ENCODE measurements at regions not wholly inside any gene's neighbourhood (a gene's known extent, or its start where the extent isn't known, plus 50 kb on each side); places are given as distances from the start of the nearest gene placed in this dataset.

DNA sequence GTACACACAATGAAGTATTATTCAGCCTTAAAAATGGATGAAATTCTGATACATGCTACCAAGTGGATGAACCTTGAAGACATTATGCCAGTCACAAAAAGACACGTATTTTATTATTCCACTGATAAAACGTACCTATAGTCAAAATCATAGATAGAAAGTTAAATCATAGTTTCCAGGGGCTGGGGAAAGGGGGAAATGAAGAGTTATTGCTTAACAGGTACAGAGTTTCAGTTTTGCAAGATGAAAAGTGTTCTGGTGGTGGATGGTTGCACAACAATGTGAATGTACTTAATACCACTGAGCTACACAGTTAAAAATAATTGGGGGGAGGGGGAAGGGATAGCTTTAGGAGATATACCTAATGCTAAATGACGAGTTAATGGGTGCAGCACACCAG, 63.5 kb upstream of the FOXN2 start:
- H3K4me3 ChIP-seq, result no peak overlapping the region
- H3K36me3 ChIP-seq (ENCODE audit: control insufficient read depth, insufficient read depth, low read length), result no peaks in the 10 kb centered on the region
- intact Hi-C loops (cut with micrococcal nuclease) (no loop called here), in situ Hi-C loops (cut with MboI) (no loop called here)
- no peaks in the 10 kb centered on the region for H3K79me2 ChIP-seq (ENCODE audit: control insufficient read depth, insufficient read depth, low read length)
- no peaks in the 10 kb centered on the region for H4K20me1 ChIP-seq (replicated peaks; ENCODE audit: control insufficient read depth, insufficient read depth, low read length)
- H3K4me2 ChIP-seq (ENCODE audit: insufficient read depth, low read length), result no peak overlapping the region
- ChIA-PET POLR2A (interaction anchor here (1.9 kb wide), 1 partner anchor 105 kb away, joined by 4 read pairs; no protein-coding TSS in a partner anchor), CTCF (ENCODE audit: low intra/inter-chr PET ratio) (no interaction called here)
- no peak overlapping the region for H3K9ac ChIP-seq (ENCODE audit: insufficient read depth in 1 of 2, low read depth in 2 of 2, low read length in 2 of 2)
- H3K27ac ChIP-seq (ENCODE audit: extremely low read depth, low read depth, low read length), result no peak overlapping the region
- 30% methylated on average over 2 of the region's 3 CpGs for WGBS (ENCODE audit: insufficient coverage, low coverage, missing lambda C conversion rate)
- no peaks in the 10 kb centered on the region for H3K27me3 ChIP-seq (ENCODE audit: control insufficient read depth in 2 of 2, insufficient read depth in 2 of 2, low read length in 2 of 2)
- H3K4me1 ChIP-seq (replicated peaks in 1 of 2; ENCODE audit: control insufficient read depth in 2 of 2, insufficient read depth in 2 of 2, low read length in 2 of 2), result peaks cover 0 to 12% of the 10 kb centered on the region in 2 experiments; a peak in 4 of 5 replicates
- ATAC-seq, result no peak
- no peak for DNase-seq (ENCODE audit: extremely low read depth in 1 of 4, low spot score in 3 of 4)
- no TSS peak for BruUV-seq (replicated peaks)
- peak; percentile 78 for TF ChIP-seq CEBPB (tag; IDR thresholded peaks at IDR 0.05)
- TF ChIP-seq BACH1 (tag; IDR thresholded peaks at IDR 0.05), result no peak
- no peak for TF ChIP-seq FOXJ2 (tag; IDR thresholded peaks at IDR 0.05)
- no peak for TF ChIP-seq CEBPG (CRISPR knock-in tag; IDR thresholded peaks at IDR 0.05)
- TF ChIP-seq CEBPG (tag; conservative IDR thresholded peaks at IDR 0.05 in 1 of 2, IDR thresholded peaks at IDR 0.05 in 1 of 2), result peak in 1 of 2 experiments; percentile 72; a peak in 2 of 4 replicates
- H2AFZ ChIP-seq (ENCODE audit: low read depth, low read length), result no peak overlapping the region
- no peak for FAIRE-seq
- no peaks in the 10 kb centered on the region for H3K9me1 ChIP-seq (ENCODE audit: control insufficient read depth, insufficient read depth, low read length)
- H3K9me3 ChIP-seq (replicated peaks; ENCODE audit: control insufficient read depth, insufficient read depth, low read depth, low read length), result no peaks in the 10 kb centered on the region

GRCh38 chr2:48251437-48252148, 62.9 kb upstream of the FOXN2 start:
- ChIA-PET POLR2A (interaction anchor here (0.6 to 1.9 kb wide), 2 partner anchors 106 to 402 kb away, joined by 3 to 4 read pairs; no protein-coding TSS in a partner anchor), CTCF (ENCODE audit: low intra/inter-chr PET ratio) (no interaction called here)
- no TSS peak for BruUV-seq (replicated peaks)
- WGBS (ENCODE audit: insufficient coverage, low coverage, missing lambda C conversion rate), result 40% methylated on average over 3 of the region's 3 CpGs
- H3K79me2 ChIP-seq (ENCODE audit: control insufficient read depth, insufficient read depth, low read length), result no peaks in the 10 kb centered on the region
- no peaks in the 10 kb centered on the region for H3K36me3 ChIP-seq (ENCODE audit: control insufficient read depth, insufficient read depth, low read length)
- FAIRE-seq, result no peak
- no peaks in the 10 kb centered on the region for H3K27me3 ChIP-seq (ENCODE audit: control insufficient read depth in 2 of 2, insufficient read depth in 2 of 2, low read length in 2 of 2)
- no peak overlapping the region for H3K4me3 ChIP-seq
- intact Hi-C loops (cut with micrococcal nuclease) (no loop called here), in situ Hi-C loops (cut with MboI) (no loop called here)
- ATAC-seq, result no peak
- DNase-seq (ENCODE audit: extremely low read depth in 1 of 4, low spot score in 3 of 4), result no peak
- no peak overlapping the region for H3K9ac ChIP-seq (ENCODE audit: insufficient read depth in 1 of 2, low read depth in 2 of 2, low read length in 2 of 2)
- H3K27ac ChIP-seq (ENCODE audit: extremely low read depth, low read depth, low read length), result no peak overlapping the region
- 0 out of 2 replicates have a peak overlapping the region, but pooled peaks have one; percentile 19 for H2AFZ ChIP-seq (ENCODE audit: low read depth, low read length)
- H3K9me3 ChIP-seq (replicated peaks; ENCODE audit: control insufficient read depth, insufficient read depth, low read depth, low read length), result no peaks in the 10 kb centered on the region
- H4K20me1 ChIP-seq (replicated peaks; ENCODE audit: control insufficient read depth, insufficient read depth, low read length), result no peaks in the 10 kb centered on the region
- H3K4me2 ChIP-seq (ENCODE audit: insufficient read depth, low read length), result no peak overlapping the region
- H3K4me1 ChIP-seq (replicated peaks in 1 of 2; ENCODE audit: control insufficient read depth in 2 of 2, insufficient read depth in 2 of 2, low read length in 2 of 2), result peaks cover 0 to 12% of the 10 kb centered on the region in 2 experiments; a peak in 4 of 5 replicates
- H3K9me1 ChIP-seq (ENCODE audit: control insufficient read depth, insufficient read depth, low read length), result no peaks in the 10 kb centered on the region
- no peak for TF ChIP-seq ZNF780A (CRISPR knock-in tag; IDR thresholded peaks at IDR 0.05)
- TF ChIP-seq ZNF79 (CRISPR knock-in tag; IDR thresholded peaks at IDR 0.05; ENCODE audit: low read depth), result no peak

Measured in K562 (cell line).